Activated B cell treated with CpG ODN at 0.5 μM for 24 hours (primary cell): ENCODE measurements at regions not wholly inside any gene's neighbourhood (a gene's known extent, or its start where the extent isn't known, plus 50 kb on each side); places are given as distances from the start of the nearest gene placed in this dataset.

Experiments used
- ATAC-seq: fragments of 200-7000 bp; cut with Tn5 transposase; one replicate; pipeline ENCODE4 v1.10.0; 2021; ENCODE audit warnings: low read depth, mild to moderate bottlenecking, moderate library complexity
- CTCF ChIA-PET: fragments of 350-600 bp; sonication (Branson Sonifier 250); formaldehyde crosslinking; loops from one replicate; lab custom pipeline; 2021; ENCODE audit warnings: antibody characterized with exemption; lab: Charles Lee
- POLR2A ChIA-PET: fragments of 350-600 bp; sonication (Branson Sonifier 250); formaldehyde crosslinking; loops from one replicate; lab custom pipeline; 2021; ENCODE audit warnings: antibody characterized with exemption; lab: Charles Lee
- DNase-seq: peaks from one replicate; pipeline ENCODE4 v3.0.0; 2022
- H3K27ac Mint-ChIP-seq: one replicate; pipeline ENCODE4 v1.8.0; 2020; ENCODE audit warnings: mixed read lengths
- H3K27me3 Mint-ChIP-seq: one replicate; pipeline ENCODE4 v1.8.0; 2021; ENCODE audit warnings: mixed read lengths
- H3K36me3 Mint-ChIP-seq: one replicate; pipeline ENCODE4 v1.8.0; 2021; ENCODE audit warnings: low read depth, mixed read lengths
- H3K4me1 Mint-ChIP-seq: one replicate; pipeline ENCODE4 v1.8.0; 2021; ENCODE audit warnings: mixed read lengths
- H3K4me3 Mint-ChIP-seq: one replicate; pipeline ENCODE4 v1.8.0; 2020; ENCODE audit warnings: mild to moderate bottlenecking, mixed read lengths
- H3K9me3 Mint-ChIP-seq: one replicate; pipeline ENCODE4 v1.8.0; 2020; ENCODE audit warnings: mixed read lengths
- CTCF ChIP-seq: fragments of 200-600 bp; IDR thresholded peaks from one replicate; pipeline ENCODE4 v1.8.0; 2022; ENCODE audit warnings: antibody characterized with exemption, mild to moderate bottlenecking
- intact Hi-C: fragments of 100-400 bp; cut with micrococcal nuclease; formaldehyde crosslinking; loops from one replicate; pipeline ENCODE4 v1.15.1; 2024

- Mint-ChIP-seq H3K36me3 (no peaks in the 10 kb centered on the region), H3K4me1 (peaks cover 25% of the 10 kb centered on the region), H3K4me3 (peak overlapping the region; percentile 60), H3K27me3 (no peaks in the 10 kb centered on the region), H3K9me3 (no peaks in the 10 kb centered on the region), H3K27ac (peak overlapping the region; percentile 10)
- intact Hi-C loops = loop anchor here (1.0 to 5.0 kb wide), 5 partner anchors 14 to 120 kb away; no protein-coding TSS in a partner anchor
- DNase-seq = no peak
- POLR2A ChIA-PET = no interaction called here
- CTCF ChIA-PET = no interaction called here
- ATAC-seq = peak; percentile 87
- TF ChIP-seq CTCF = no peak
Measured at GRCh38 chr21:23921670-23922418, 1685.4 kb downstream of the MRPL39 start.

GRCh38 chr21:23900727-23901126 is 1706.6 kb downstream of the MRPL39 start:
- Mint-ChIP-seq H3K36me3 (no peaks in the 10 kb centered on the region), H3K4me3 (no peak overlapping the region), H3K27me3 (no peaks in the 10 kb centered on the region), H3K27ac (no peak overlapping the region), H3K9me3 (peaks cover 5% of the 10 kb centered on the region), H3K4me1 (no peaks in the 10 kb centered on the region)
- intact Hi-C loops = no loop called here
- no peak for ATAC-seq
- CTCF ChIA-PET = no interaction called here
- DNase-seq = no peak
- POLR2A ChIA-PET = no interaction called here
- TF ChIP-seq CTCF = no peak

GRCh38 chr21:23899561-23899960 is 1707.7 kb downstream of the MRPL39 start:
- ChIA-PET POLR2A (no interaction called here), CTCF (no interaction called here)
- no peak for DNase-seq
- no peak for ATAC-seq
- no peak overlapping the region for H3K4me3 Mint-ChIP-seq
- no peak overlapping the region for H3K27ac Mint-ChIP-seq
- intact Hi-C loops = no loop called here
- no peaks in the 10 kb centered on the region for H3K27me3 Mint-ChIP-seq
- H3K36me3 Mint-ChIP-seq = no peaks in the 10 kb centered on the region
- H3K9me3 Mint-ChIP-seq = peaks cover 5% of the 10 kb centered on the region
- no peak for TF ChIP-seq CTCF
- H3K4me1 Mint-ChIP-seq = no peaks in the 10 kb centered on the region

- ATAC-seq (no peak), DNase-seq (no peak)
- Mint-ChIP-seq H3K4me3 (no peak overlapping the region), H3K36me3 (no peaks in the 10 kb centered on the region), H3K27me3 (no peaks in the 10 kb centered on the region), H3K27ac (no peak overlapping the region), H3K4me1 (peaks cover 15% of the 10 kb centered on the region), H3K9me3 (no peaks in the 10 kb centered on the region)
- intact Hi-C loops = no loop called here
- TF ChIP-seq CTCF = no peak
- ChIA-PET CTCF (no interaction called here), POLR2A (no interaction called here)
Measured at GRCh38 chr21:23890652-23891051, 1716.6 kb downstream of the MRPL39 start.

- peak overlapping the region; percentile 86 for H3K4me3 Mint-ChIP-seq
- ATAC-seq (peak; percentile 90), DNase-seq (peak; percentile 37)
- peak overlapping the region; percentile 92 for H3K27ac Mint-ChIP-seq
- TF ChIP-seq CTCF = no peak
- H3K36me3 Mint-ChIP-seq = no peaks in the 10 kb centered on the region
- peaks cover 15% of the 10 kb centered on the region for H3K4me1 Mint-ChIP-seq
- POLR2A ChIA-PET = no interaction called here
- CTCF ChIA-PET = no interaction called here
- intact Hi-C loops = loop anchor here (1.0 to 2.0 kb wide), 3 partner anchors 17 to 80 kb away; no protein-coding TSS in a partner anchor
- H3K9me3 Mint-ChIP-seq = no peaks in the 10 kb centered on the region
- H3K27me3 Mint-ChIP-seq = no peaks in the 10 kb centered on the region
Measured at GRCh38 chr21:23887725-23888306, 1719.5 kb downstream of the MRPL39 start.
